HG03565 (cell line): ENCODE measurements at regions not wholly inside any gene's neighbourhood (a gene's known extent, or its start where the extent isn't known, plus 50 kb on each side); places are given as distances from the start of the nearest gene placed in this dataset.

Source experiments
- ATAC-seq: cut with Tn5 transposase; IDR thresholded peaks from one replicate; pipeline ENCODE4 v1.9.1; 2021; ENCODE audit warnings: mild to moderate bottlenecking, moderate library complexity; ENCODE audit not compliant: unreplicated experiment

DNA sequence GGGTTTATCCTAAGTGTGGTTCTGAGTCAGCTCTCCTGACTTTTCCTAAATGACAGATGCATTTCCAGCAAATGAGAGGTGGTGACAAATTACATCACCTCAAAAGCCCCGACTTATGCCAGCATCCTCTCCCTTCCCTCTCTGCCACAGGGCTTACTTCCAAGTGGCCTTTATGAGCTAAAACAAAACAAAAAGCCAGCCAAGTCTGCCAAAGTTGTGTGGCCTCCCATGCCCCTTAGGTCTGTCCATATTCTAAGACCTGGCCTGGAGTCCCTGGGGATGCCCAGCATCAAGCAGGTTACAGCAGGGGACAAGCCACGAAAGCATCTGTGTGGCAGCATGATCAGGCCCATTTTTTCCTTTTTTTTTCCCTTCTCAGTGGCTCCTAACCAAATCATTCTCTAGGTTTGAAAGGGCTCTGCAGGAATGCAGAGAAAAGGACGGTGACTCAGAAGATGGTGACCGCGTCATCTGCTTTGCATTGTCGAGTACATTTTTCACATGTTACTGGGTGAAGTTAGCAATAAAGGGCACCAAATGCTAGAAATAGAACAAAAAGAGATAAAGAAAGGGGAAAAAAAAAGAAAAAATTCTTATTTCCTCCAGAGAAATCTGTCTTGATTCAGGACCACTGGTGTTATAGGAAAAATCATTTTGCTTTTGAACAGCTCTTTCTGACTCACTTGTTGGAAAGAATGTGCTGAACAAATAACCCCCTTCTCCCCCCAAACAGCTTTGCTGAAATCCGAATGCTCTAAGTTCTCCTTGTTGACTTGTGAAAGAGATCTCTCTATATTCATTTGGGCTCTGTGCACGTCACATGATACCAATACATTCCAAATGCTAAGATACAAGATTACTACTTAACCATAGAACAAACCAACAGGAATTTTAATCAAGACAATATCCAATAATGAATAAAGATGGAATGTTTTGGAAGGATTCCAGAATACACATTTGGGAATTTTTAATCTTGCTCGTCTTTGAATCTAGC is 178.7 kb downstream of the EN1 start:
- no peak for ATAC-seq

DNA sequence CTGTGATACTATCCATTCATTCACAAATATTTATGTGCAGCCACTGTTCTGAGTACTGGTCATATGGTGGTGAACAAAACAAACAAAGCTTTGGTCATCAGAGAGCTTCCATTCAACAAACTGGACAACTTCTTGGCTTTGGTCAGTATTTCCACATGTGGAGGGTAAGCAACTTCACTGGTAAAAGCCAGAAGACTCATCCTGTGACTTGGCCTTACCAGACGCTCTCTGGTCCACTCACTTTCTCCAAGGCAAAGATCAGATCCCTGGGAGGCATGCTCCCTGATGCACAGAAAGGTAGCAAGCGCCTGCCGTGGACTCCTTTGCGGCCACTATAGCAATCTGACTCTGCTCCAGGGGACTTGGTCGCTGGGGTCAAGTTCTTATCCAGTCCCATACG is 179.5 kb downstream of the EN1 start:
- no peak for ATAC-seq

DNA sequence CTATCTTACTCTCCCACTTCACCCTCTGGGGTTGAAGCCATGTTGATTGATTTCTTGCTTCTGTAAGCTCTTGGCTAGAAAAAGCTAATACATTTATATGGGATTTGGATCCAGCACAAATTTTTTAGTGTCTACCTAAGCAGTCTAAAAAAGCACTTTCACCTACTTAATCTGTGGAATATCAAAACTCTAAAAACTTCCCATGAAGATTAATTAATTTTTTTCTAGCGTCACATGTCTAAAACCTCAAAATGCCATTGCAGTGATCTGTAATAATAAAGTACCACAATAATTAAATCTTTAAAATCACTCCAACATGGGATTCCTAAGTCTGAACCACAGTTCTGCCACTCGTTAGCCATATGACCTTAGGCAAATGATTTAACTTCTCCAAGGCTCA is 180.1 kb downstream of the EN1 start:
- no peak for ATAC-seq

DNA sequence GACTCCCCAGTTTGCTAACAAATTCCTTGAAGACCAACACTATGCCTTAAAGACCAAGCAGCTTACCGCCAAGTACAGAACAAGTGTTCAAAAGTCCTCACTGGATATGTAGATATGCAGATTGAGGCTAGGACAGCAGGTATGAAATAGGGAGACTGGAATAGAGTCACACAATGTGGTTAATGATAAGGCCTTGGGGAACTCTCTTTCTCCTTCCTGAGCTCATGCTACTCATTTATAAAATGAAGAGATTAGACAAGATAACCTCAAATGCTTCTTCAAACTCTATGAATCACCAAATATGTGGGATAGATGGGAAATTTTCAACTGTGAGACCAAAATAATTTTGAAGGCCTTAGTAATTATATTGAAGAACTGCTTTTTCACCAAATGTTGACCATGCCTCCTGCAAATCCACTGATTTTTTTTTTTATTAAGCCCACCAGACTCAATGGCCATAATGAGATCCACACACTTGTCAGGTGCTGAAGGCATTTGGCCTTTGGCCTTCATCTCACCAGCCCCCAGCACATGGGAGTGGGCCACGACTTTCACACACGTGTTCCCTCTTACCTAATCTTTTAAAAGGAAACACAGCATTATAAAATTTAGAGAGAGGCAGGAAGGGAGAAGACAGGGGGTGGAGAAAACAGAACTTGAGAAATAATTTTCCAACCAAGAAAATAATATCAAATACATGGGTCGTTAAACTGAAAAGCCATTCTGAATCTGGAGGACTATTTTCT is 181.5 kb downstream of the EN1 start:
- no peak for ATAC-seq

DNA sequence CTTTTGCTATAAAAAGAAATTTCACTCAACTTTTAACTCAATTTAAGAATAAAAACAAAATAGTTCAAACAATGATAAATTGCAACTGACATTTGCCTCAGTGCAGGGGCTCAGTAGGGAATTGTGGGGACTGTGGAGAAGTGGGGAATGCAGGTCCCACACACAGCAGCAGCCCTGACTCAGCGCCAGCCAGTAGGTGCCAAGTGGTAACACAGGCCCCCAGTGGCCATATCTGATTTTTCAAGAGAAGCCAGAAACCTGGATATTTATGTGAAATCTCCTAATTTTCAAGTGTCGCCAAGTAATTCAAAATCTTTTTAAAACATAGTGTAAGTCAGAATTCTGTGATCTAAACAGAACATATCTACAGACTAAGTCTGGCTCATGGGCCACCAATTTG is 186.3 kb downstream of the EN1 start:
- ATAC-seq = no peak

DNA sequence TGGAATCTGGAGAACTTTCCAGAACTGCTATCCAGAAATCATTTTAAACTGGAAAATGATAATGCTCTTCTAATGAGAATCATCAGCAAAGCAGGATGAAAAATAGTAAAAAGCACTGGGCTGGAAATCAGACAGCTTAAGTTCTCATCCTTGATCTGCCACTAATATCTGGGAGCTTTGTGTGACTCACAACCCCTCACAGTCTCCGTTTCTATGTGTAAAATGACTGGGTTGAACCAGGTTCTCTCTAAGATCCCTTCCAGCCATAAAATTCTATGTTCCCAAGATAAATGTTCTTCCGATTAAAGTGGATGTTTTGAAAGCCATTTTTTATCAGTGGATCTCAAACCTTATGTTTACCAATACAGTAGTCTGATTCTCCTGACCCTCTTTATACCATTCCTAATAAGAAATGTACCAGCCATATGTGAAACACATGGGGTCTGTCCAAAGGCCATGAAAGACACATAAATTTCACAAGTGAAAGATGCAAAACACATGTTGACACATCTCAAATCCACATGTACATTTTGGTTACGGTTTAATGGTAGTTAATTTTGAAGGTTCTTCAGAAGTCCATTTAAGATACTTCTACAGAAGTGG is 188.8 kb downstream of the EN1 start:
- no peak for ATAC-seq

DNA sequence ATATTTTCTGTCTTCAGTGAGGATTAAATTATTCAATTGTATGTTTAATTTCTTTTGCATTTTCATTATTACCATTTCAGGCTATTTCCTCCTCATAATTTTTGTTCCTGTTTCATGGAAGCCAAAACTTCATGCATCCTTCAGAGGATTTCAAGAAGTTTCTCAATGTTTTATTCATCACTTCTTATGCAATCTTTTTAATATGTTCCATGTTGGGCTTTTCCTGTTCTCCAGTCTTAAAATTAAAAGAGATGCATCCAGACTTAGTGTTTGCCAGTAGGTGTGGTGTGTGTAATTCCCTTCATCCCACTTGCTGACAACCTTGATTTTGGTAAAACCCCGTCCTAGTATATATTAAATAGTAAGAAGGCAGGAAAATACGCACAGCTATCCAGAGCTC is 190.0 kb downstream of the EN1 start:
- no peak for ATAC-seq

DNA sequence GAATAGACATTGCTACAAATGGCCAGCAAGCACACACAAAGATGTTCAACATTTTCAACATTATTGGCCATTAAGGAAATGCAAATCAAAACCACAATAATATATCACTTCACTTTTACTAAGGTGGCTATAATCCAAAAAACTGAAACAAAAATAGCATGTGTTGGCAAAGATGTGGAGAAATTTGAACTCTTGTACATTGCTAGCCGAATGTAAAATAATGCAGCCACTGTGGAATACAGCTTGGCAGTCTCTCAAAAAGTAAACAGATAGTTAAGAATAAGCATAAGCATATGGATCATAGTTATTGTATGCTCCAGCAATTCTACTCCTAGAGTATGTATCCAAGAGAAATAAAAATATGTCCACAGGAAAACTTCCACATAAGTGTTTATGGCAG is 192.5 kb downstream of the EN1 start:
- ATAC-seq = no peak

DNA sequence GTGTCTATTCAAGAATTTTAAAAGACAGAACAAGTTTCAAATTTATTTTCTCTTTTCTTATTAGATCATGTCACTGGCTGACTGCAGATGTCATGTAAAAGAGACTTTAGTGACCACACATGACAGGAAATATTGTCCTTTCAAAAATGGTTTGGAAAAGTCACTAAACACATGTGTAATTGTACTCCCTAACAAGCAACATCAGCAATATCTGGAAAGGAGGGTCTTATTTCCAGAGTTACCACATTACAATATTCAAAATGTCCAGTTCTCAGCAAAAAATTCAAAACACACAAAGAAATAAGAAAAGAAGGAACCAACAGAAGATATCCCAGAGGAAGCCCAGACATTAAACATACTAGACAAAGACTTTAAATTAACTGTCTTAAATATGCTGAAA is 197.1 kb downstream of the EN1 start:
- no peak for ATAC-seq

DNA sequence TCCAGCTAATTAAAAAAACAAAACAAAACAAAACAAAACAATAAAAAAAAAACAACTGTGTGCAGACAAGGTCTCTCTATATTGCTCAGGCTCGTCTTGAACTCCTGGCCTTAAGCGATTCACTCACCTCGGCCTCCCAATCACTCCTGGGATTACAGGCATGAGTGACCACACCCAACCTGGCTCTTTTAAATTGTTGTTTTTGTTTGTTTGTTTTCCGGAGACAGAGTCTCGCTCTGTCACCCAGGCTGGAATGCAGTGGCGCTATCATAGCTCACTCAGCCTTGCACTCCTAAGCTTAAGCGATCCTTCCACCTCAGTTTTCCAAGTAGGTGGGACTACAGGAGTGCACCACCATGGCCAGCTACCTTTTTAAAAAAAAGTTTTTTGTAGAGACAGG is 201.6 kb downstream of the EN1 start:
- ATAC-seq = no peak

DNA sequence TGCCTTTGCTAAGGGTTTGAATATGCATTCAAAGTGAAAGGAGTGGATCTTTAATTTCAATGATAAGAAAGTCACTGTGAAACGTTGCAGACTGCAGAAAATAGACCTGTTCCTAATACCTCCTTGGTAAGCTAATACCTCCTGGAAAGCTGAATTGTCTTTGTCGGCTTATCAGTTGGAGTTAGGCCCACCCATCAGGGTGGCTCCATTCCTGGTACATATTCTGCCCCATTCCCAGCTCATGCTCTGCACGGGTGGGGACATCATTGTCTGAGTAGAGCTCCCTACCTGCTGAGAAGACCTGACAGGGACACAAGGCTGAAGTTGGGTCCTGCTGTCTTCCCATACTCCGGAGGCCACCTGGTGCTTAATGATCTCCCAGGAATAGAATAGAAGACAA is 203.3 kb downstream of the EN1 start:
- no peak for ATAC-seq

DNA sequence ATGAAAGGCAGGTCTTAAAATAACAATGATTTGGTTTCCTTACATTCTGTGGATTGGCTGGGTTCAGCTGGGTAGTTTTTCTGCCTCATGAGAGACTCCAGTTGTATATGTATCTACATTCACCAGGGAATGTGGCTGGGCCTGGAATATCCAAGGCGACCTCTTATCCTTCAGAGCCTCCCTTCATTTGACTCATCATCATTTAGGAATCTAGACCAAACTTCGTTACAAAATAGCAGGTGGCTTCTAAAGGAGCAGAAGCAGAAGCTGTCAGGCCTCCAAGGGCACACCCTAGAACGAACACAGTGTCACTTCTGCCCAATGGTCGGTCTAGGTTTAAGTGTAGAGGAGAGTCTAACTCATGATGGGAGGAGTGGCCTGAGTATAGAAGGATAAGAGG is 204.2 kb downstream of the EN1 start:
- ATAC-seq = no peak

DNA sequence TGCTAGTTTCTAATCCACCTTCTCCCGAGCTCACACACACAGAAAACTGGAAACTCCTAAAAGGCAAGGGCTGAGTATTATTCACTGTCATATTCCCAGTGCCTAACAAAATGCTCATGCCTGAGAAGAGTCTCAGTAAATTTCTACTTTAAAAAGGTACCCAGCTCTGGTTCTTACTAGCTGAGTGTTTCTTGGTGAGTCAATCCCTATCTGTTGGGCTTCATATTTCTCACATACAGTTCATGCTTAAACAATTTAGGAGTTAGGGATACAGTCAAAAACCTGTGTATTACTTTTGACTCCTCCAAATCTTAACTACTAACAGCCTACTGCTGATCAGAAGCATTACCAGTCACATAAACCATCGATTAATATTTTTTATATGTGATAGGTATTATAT is 204.9 kb downstream of the EN1 start:
- no peak for ATAC-seq

DNA sequence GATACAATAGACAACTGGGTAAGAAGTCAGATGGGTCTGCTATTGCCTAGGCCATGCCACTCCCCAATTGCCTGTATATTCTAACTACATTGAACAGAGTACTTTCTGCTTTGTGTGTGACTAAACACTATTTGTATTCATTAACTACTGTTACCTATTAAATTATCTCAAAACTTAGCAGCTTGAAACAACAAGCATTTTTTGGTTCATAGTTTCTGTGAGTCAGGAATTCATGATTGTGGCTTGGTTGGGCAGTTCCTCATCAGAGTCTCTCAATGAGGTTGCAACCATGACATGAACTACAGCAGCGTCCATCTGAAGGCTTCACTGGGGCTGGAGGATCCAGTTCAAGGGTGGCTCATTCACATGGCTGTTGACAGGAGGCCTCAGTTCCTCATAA is 205.7 kb downstream of the EN1 start:
- ATAC-seq = no peak

DNA sequence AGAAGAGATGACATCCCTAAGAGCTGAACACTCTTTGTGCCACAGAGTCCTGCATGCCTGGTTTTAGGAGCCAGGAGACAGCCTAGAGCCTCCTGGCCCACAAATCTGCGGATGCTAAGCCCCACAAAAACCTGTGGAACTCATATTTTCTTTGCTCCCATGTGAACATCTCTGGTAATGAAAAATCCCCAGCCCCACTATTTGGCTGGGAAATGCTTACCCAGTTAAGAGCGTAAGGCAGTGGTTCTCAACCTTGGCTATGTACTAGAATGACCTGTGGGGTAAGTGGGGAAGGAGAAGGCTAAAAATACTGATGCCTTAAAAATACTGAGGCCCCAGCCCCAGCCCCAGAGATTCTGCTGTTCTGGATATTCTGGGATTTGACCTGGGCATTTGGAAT is 208.1 kb downstream of the EN1 start:
- no peak for ATAC-seq

DNA sequence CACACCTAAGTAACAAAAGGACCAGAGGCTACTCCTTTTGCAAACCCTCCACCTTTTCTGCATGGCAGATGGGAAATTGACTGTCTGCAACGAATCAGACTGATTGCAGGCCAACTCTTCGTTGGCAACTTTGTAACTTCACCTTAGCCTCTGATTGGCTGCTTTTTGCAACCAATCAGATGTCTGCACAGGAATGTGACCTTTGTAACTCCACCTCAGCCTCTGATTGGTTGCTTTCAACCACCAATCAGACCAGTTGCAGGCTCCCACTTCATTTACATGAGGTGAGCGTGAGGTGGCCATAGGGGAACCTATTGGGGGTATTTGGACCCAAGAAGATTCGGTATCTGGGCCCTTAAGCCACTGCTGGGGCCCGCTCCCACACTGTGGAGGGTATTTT is 209.0 kb downstream of the EN1 start:
- no peak for ATAC-seq

DNA sequence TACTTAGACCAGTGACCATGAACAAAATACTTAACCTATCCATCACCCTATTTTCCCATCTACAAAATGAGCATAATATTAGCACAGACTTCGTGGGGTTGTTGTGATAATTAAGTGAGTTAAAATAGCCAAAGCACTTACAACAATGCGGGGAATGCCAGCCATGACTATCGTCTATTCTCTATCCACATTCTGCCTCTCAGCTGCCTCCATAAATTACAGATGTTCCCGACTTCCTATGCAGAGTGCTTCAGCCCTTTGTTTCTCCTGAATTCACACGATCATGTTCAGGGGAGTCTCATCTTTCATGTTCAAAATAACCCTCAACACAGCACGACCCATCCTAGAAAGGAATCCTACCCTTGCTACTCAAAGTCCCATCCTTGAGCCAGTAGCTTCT is 211.6 kb downstream of the EN1 start:
- no peak for ATAC-seq

DNA sequence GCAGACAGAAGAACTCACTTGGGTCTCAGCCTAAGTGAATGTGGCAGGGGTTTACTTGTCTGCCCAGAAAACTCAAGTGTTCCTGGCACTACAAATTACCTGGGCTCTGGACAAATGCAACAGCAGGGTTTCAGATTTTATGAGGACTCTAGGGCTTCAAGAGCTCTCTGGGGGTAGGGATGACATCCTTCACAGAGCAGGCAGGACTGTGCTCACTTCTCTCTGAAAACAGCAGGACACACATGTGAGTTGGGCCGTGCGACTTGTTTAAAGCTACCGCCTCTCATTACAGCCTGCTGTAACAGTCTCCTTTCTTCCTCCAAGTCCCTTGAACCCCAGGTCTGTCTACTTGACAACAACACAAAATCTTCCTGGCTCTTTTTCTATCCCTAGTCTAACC is 212.6 kb downstream of the EN1 start:
- no peak for ATAC-seq

DNA sequence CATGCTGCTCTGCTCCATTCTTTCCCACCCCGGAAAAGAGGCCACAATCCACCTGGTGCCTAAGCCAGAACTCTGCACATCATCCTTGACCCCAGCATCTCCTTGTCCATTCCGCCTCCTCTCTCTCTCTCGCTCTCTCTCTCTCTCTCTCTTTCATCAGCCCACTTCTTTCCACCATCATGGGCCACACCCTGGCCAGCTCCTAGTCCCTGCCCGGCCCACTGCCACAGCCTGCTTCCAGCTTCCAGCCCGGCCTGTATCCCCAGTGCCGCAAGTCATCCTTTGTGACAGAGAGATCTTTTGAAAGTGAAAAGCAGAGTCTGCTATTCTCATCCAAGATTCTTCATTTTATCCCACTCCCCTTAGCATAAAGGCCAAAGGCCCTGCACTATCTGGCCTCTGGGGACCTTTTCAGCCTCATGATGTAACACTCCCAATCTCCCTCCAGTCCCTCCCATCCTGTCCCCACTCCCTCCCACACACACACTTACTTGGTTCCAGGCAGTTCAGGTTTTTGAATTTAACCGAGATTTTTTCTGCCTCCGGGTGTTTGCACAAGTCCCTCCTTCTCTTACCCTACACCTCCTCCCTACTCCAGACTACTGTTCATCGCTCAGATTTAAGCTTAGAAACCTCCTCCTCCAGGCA is 214.0 kb downstream of the EN1 start:
- no peak for ATAC-seq

DNA sequence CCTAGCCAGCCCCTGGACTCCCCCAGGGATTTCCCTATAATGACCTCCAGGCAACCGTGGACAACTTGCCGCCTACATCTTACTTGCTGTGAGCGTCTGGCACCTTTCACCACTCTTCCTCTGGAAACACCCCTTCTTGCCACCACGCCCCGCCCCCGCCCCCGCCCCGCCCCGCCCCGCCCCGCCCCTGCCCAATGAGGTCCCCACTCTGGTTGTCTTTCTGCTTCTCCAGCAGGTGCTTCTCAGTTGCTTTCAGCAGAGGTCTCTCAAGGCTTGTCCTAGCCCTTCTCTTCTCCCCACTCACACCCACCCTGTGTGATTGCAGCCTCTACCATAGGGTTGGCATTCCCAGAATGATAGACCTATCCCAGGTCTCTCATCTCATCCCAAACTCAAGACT is 214.5 kb downstream of the EN1 start:
- ATAC-seq = no peak

DNA sequence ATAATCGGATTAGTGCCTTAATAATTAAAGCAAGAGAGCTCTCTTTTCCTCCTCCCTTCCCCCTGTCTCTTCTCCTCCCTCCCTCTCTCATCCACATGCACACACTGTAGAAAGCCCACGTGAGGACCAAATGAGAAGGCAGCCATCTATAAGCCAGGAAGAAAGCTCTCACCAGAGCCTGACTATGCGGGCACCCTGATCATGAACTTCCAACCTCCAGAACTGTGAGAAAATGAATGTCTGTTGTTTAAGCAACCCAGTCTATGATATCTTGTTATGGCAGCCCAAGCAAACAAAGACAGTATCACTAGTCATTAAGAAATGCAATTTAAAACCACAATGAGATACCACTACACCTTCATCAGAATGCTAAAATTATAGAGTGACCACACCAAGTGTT is 220.3 kb downstream of the EN1 start:
- no peak for ATAC-seq
